IMR-90 (cell line): ENCODE measurements at regions not wholly inside any gene's neighbourhood (a gene's known extent, or its start where the extent isn't known, plus 50 kb on each side); places are given as distances from the start of the nearest gene placed in this dataset.

ENCODE experiments used
- ATAC-seq: fragments of 200-7000 bp; cut with Tn5 transposase; 2 replicates; pipeline ENCODE4 v1.9.1; 2020; ENCODE audit warnings: low read depth, mild to moderate bottlenecking, moderate library complexity
- BruUV-seq: library from RNA; stranded (reverse); fragments of 400-500 nt; replicated peaks from 2 replicates; lab custom pipeline; 2021; lab: Mats Ljungman, UMichigan
- CTCF ChIA-PET: fragments of 300-600 bp; formaldehyde crosslinking; extraction: SDS; loops from one replicate; lab custom pipeline; 2021; ENCODE audit warnings: antibody characterized with exemption; lab: Yijun Ruan, JAX
- POLR2A ChIA-PET: fragments of 300-600 bp; sonication (Branson Sonifier 250); formaldehyde crosslinking; loops from one replicate; lab custom pipeline; 2022; ENCODE audit warnings: antibody characterized with exemption; ENCODE audit not compliant: unreplicated experiment; lab: Charles Lee
- DNase-seq: peaks from one replicate; pipeline ENCODE4 v3.0.0; 2013
- H2AFZ ChIP-seq: replicated peaks from 2 replicates; pipeline ENCODE3; 2013; ENCODE audit warnings: low read length, mild to moderate bottlenecking; ENCODE audit not compliant: poor library complexity
- H2AK5ac ChIP-seq: 2 replicates; pipeline ENCODE4 v1.6.1; 2013; ENCODE audit warnings: low read depth, low read length, inconsistent platforms
- H2AK9ac ChIP-seq: replicated peaks from 2 replicates; pipeline ENCODE3; 2013; ENCODE audit warnings: mild to moderate bottlenecking, low read depth, low read length, moderate library complexity; ENCODE audit not compliant: poor library complexity
- H2BK120ac ChIP-seq: 2 replicates; pipeline ENCODE4 v1.6.1; 2013; ENCODE audit warnings: low read depth, low read length, inconsistent platforms
- H2BK15ac ChIP-seq: 3 replicates; pipeline ENCODE4 v1.6.1; 2013; ENCODE audit warnings: low read depth, low read length, inconsistent platforms
- H2BK20ac ChIP-seq: 2 replicates; pipeline ENCODE4 v1.6.1; 2013; ENCODE audit warnings: low read depth, mild to moderate bottlenecking, inconsistent platforms, low read length, moderate library complexity
- H2BK5ac ChIP-seq: 2 replicates; pipeline ENCODE4 v1.6.1; 2013; ENCODE audit warnings: mild to moderate bottlenecking, low read depth, low read length, inconsistent platforms; ENCODE audit not compliant: poor library complexity, severe bottlenecking
- H3K14ac ChIP-seq: replicated peaks from 2 replicates; pipeline ENCODE4 v1.6.1; 2013; ENCODE audit warnings: low read depth, low read length, inconsistent platforms
- H3K18ac ChIP-seq: 2 replicates; pipeline ENCODE4 v1.6.1; 2013; ENCODE audit warnings: low read depth, low read length, control low read depth
- H3K23ac ChIP-seq: 2 replicates; pipeline ENCODE4 v1.6.1; 2013; ENCODE audit warnings: low read depth, low read length, inconsistent platforms
- H3K27ac ChIP-seq: 2 replicates; pipeline ENCODE4 v1.5.1; 2013; ENCODE audit warnings: mild to moderate bottlenecking, control low read depth, low read length; ENCODE audit not compliant: insufficient read depth
- H3K27me3 ChIP-seq: 2 replicates; pipeline ENCODE4 v1.6.1; 2013; ENCODE audit warnings: low read length; ENCODE audit not compliant: control insufficient read depth, insufficient read depth
- H3K36me3 ChIP-seq: 2 replicates; pipeline ENCODE4 v1.6.1; 2013; ENCODE audit warnings: low read length, mixed read lengths; ENCODE audit not compliant: control insufficient read depth, insufficient read depth
- H3K4ac ChIP-seq: 2 replicates; pipeline ENCODE4 v1.6.1; 2013; ENCODE audit warnings: low read depth, low read length, inconsistent platforms
- H3K4me1 ChIP-seq: 2 replicates; pipeline ENCODE4 v1.6.1; 2013; ENCODE audit warnings: low read length, mixed read lengths; ENCODE audit not compliant: control insufficient read depth, insufficient read depth
- H3K4me2 ChIP-seq: 2 replicates; pipeline ENCODE4 v1.6.1; 2013; ENCODE audit warnings: low read depth, mild to moderate bottlenecking, control low read depth, low read length, moderate library complexity
- H3K4me3 ChIP-seq: 2 replicates; pipeline ENCODE4 v1.5.1; 2013; ENCODE audit warnings: low read depth, mild to moderate bottlenecking, control low read depth, low read length, moderate library complexity; ENCODE audit not compliant: insufficient read depth
- H3K56ac ChIP-seq: 2 replicates; pipeline ENCODE4 v1.6.1; 2013; ENCODE audit warnings: low read length, inconsistent platforms; ENCODE audit not compliant: insufficient read depth; ENCODE audit errors: extremely low read depth
- H3K79me1 ChIP-seq, 2 experiments: 2 replicates each; pipeline ENCODE4 v1.6.1; 2013; ENCODE audit warnings: low read length in 2 of 2, inconsistent platforms in 1 of 2, low read depth in 1 of 2
- H3K9ac ChIP-seq: 2 replicates; pipeline ENCODE4 v1.6.1; 2013; ENCODE audit warnings: low read depth, low read length, control low read depth
- H3K9me1 ChIP-seq: 2 replicates; pipeline ENCODE4 v1.6.1; 2013; ENCODE audit warnings: low read length, inconsistent platforms; ENCODE audit not compliant: insufficient read depth
- H3K9me3 ChIP-seq: 2 replicates; pipeline ENCODE4 v1.6.1; 2013; ENCODE audit warnings: low read length; ENCODE audit not compliant: control insufficient read depth, insufficient read depth
- H4K20me1 ChIP-seq: 2 replicates; pipeline ENCODE4 v1.6.1; 2013; ENCODE audit warnings: low read length, inconsistent platforms; ENCODE audit not compliant: insufficient read depth
- H4K5ac ChIP-seq: 2 replicates; pipeline ENCODE4 v1.6.1; 2013; ENCODE audit warnings: mild to moderate bottlenecking, low read depth, low read length, control low read depth
- H4K8ac ChIP-seq, 2 experiments: 2 replicates each; pipeline ENCODE4 v1.6.1; 2013; ENCODE audit warnings: low read depth in 2 of 2, low read length in 2 of 2, control low read depth in 1 of 2, inconsistent platforms in 1 of 2
- H4K91ac ChIP-seq: 2 replicates; pipeline ENCODE4 v1.6.1; 2013; ENCODE audit warnings: low read depth, low read length, inconsistent platforms; ENCODE audit not compliant: insufficient read depth
- BHLHE40 ChIP-seq: fragments of 150-350 bp; IDR thresholded peaks from 2 replicates; pipeline ENCODE4 v1.6.1; 2016; ENCODE audit warnings: mild to moderate bottlenecking, low read depth, low read length
- CEBPB ChIP-seq: IDR thresholded peaks from 2 replicates; pipeline ENCODE4 v1.6.1; 2012; ENCODE audit warnings: low read depth, low read length, improper control_type of control experiment
- CHD1 ChIP-seq: IDR thresholded peaks from 2 replicates; pipeline ENCODE4 v1.6.1; 2012; ENCODE audit warnings: low read depth, low read length, improper control_type of control experiment
- RFX5 ChIP-seq: IDR thresholded peaks from 2 replicates; pipeline ENCODE4 v1.8.0; 2012; ENCODE audit warnings: low read depth, mild to moderate bottlenecking, low read length, moderate library complexity
- WGBS, 2 experiments: methylation state at CpG; one replicate each; pipeline versions ENCODE4 v1.1.5 to v1.1.7; 2013; ENCODE audit warnings: missing lambda C conversion rate in 2 of 2; ENCODE audit not compliant: insufficient read length in 1 of 2; ENCODE audit errors: extremely low coverage in 2 of 2; 5-methylcytosine and 5-hydroxymethylcytosine counted together
- dilution Hi-C: fragments of 300-500 bp; cut with HindIII; formaldehyde crosslinking; loops from one replicate; pipeline ENCODE4 v1.14.3; 2018; ENCODE audit warnings: low sequenced_read_pairs; ENCODE audit not compliant: unreplicated experiment
- in situ Hi-C: fragments of 300-500 bp; cut with MboI; formaldehyde crosslinking; loops from 3 replicates; pipeline ENCODE4 v1.14.3; 2019; ENCODE audit warnings: low sequenced_read_pairs, inconsistent platforms, mixed read lengths
- intact Hi-C: fragments of 100-400 bp; cut with micrococcal nuclease; formaldehyde crosslinking; loops from 2 replicates; pipeline ENCODE4 v1.10.0; 2022

- Histone ChIP-seq H3K4me2 (no peak overlapping the region), H3K36me3 (no peaks in the 10 kb centered on the region), H2BK15ac (no peak overlapping the region), H4K20me1 (no peaks in the 10 kb centered on the region), H2BK20ac (no peak overlapping the region), H2AK5ac (no peak overlapping the region), H3K27ac (no peak overlapping the region), H3K4me1 (no peaks in the 10 kb centered on the region), H2BK5ac (no peak overlapping the region), H3K9me3 (peaks cover 2% of the 10 kb centered on the region), H2BK120ac (no peak overlapping the region), H4K5ac (no peak overlapping the region), H3K56ac (no peak overlapping the region), H3K14ac (no peak overlapping the region), H2AFZ (no peak overlapping the region), H4K8ac (no peak overlapping the region), H3K9me1 (no peaks in the 10 kb centered on the region), H3K4ac (no peak overlapping the region), H3K18ac (no peak overlapping the region), H3K23ac (no peak overlapping the region), H3K79me1 (no peaks in the 10 kb centered on the region), H4K91ac (no peak overlapping the region), H2AK9ac (no peak overlapping the region), H3K9ac (no peak overlapping the region), H3K27me3 (no peaks in the 10 kb centered on the region), H3K4me3 (no peak overlapping the region)
- BruUV-seq: no TSS peak
- intact Hi-C loops: no loop called here
- TF ChIP-seq CHD1 (no peak), RFX5 (no peak), CEBPB (no peak), BHLHE40 (no peak)
- dilution Hi-C loops: no loop called here
- no peak for DNase-seq
- in situ Hi-C loops: no loop called here
- ATAC-seq: no peak
- WGBS, 2 experiments: no CpG with 5 or more reads among the region's 3 CpGs
- ChIA-PET POLR2A (no interaction called here), CTCF (no interaction called here)
Observed at GRCh38 chr13:87524775-87525174, 146.4 kb upstream of the SLITRK5 start.
